HT-29 (cell line): ENCODE measurements at regions not wholly inside any gene's neighbourhood (a gene's known extent, or its start where the extent isn't known, plus 50 kb on each side); places are given as distances from the start of the nearest gene placed in this dataset. TPM values are rescaled to one million over a fixed set of nuclear protein-coding genes. Genes with fewer than 3 reads are reported as not detected.

Experiments used
- small RNA-seq: library from RNA; depleted of rRNA; stranded (forward); fragments of <200 nt; gene quantifications from one replicate; pipeline ENCODE3, GENCODE V24; 2014

Small RNA genes lying in the stretch of these regions (small RNA-seq; reads per million reads assigned to genes)
- gene AC008134.1: not detected
